Gastroesophageal sphincter (tissue), 4 donors: ENCODE measurements at regions not wholly inside any gene's neighbourhood (a gene's known extent, or its start where the extent isn't known, plus 50 kb on each side); places are given as distances from the start of the nearest gene placed in this dataset.

Source experiments
- ATAC-seq: fragments of 150-250 bp; one replicate; pipeline ENCODE4 v1.9.1; 2016; ENCODE audit warnings: mild to moderate bottlenecking, moderate library complexity
- H3K27ac ChIP-seq, 4 donors: fragments of 200-600 bp; sonication (generic) in 3 of 4; 1 replicate in 3 of 4; 2 replicates in 1 of 4; pipeline ENCODE4 v1.5.1; 2016 to 2019
- H3K27me3 ChIP-seq: fragments of 200-600 bp; sonication (generic); one replicate; pipeline ENCODE4 v1.5.1; 2019
- H3K36me3 ChIP-seq, 2 donors: fragments of 200-600 bp; sonication (generic); one replicate each; pipeline ENCODE4 v1.5.1; 2019; ENCODE audit warnings: control low read depth in 1 of 2
- H3K4me1 ChIP-seq, 3 donors: fragments of 200-600 bp; sonication (generic); 1 replicate in 2 of 3; 2 replicates in 1 of 3; pipeline ENCODE4 v1.5.1; 2016 to 2019; ENCODE audit warnings: control low read depth in 2 of 3
- H3K4me3 ChIP-seq, 2 donors: fragments of 200-600 bp; sonication (generic); one replicate each; pipeline ENCODE4 v1.5.1; 2019; ENCODE audit warnings: mild to moderate bottlenecking in 1 of 2, moderate library complexity in 1 of 2
- H3K9me3 ChIP-seq, 3 donors: fragments of 200-600 bp; sonication (generic); one replicate each; pipeline ENCODE4 v1.5.1; 2017 to 2019; ENCODE audit warnings: control low read depth in 2 of 3
- EP300 ChIP-seq: sonication (generic); formaldehyde crosslinking; IDR thresholded peaks from one replicate; pipeline ENCODE4 v1.6.1; 2017; ENCODE audit warnings: antibody characterized with exemption, mild to moderate bottlenecking
- POLR2A ChIP-seq, 2 donors: fragments of 450-650 bp; IDR thresholded peaks; one replicate each; pipeline ENCODE4 v1.6.1; 2017; ENCODE audit warnings: antibody characterized with exemption in 2 of 2, mild to moderate bottlenecking in 2 of 2, moderate library complexity in 1 of 2
- POLR2AphosphoS5 ChIP-seq: sonication (generic); formaldehyde crosslinking; IDR thresholded peaks from one replicate; pipeline ENCODE4 v1.6.1; 2017; ENCODE audit warnings: antibody characterized with exemption
- WGBS, 2 donors: methylation state at CpG; one replicate each; pipeline ENCODE4 v1.1.5; 2018; ENCODE audit warnings: low coverage in 1 of 2; 5-methylcytosine and 5-hydroxymethylcytosine counted together
- TF ChIP-seq, protein P1 (sequence below), 4 experiments: fragments of 200-600 bp in 2 of 4; fragments of 450-650 bp in 2 of 4; sonication (generic) in 1 of 4; IDR thresholded peaks; one replicate each; pipeline ENCODE4 v1.5.1; 2017 to 2019; ENCODE audit warnings: antibody characterized with exemption in 4 of 4, mild to moderate bottlenecking in 2 of 4, moderate library complexity in 2 of 4

DNA sequence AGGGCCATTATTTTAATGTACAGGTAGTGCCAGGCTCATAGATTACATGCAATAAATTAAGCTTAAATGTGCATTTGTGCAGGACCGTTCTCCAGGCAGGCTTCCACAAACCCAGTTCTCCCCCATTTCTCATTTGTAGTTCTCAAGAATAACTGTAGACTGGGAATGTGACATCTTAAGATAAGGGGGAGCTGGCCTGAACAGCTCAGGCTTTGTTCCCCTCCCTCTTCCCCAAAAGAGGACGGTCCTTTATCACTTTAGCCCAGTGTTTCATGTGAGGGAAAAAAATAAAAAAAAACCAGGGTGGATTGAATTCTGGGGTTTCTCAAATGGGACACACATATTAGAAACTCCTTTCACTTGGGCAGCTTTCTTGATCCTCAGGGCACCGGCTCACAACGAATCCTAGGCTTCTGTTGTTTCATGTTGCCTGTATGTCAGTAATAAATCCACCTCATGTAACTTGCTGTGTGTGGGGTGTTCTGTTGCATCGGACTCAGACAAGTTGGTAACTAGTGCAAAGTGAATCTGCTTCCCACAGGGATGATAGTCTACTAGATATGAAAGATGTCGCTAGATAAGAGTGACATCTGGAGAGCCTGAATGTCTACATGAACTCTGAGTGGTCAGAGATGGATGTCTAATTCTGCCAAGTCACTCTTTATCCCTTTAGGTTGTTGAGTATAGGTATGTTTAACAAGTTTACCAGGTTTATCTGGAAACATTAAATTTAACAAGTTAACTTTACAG lies 2030.6 kb upstream of the NUDT12 start:
- no peak for ATAC-seq
- H3K27me3 ChIP-seq = no peaks in the 10 kb centered on the region
- H3K4me1 ChIP-seq = no peaks in the 10 kb centered on the region
- no peak overlapping the region for H3K27ac ChIP-seq
- H3K4me3 ChIP-seq = no peak overlapping the region
- 54 to 69% methylated on average over 3 to 6 of the region's 6 CpGs for WGBS, 2 donors
- no peaks in the 10 kb centered on the region for H3K36me3 ChIP-seq
- no peaks in the 10 kb centered on the region for H3K9me3 ChIP-seq
- TF ChIP-seq, protein P1, sequence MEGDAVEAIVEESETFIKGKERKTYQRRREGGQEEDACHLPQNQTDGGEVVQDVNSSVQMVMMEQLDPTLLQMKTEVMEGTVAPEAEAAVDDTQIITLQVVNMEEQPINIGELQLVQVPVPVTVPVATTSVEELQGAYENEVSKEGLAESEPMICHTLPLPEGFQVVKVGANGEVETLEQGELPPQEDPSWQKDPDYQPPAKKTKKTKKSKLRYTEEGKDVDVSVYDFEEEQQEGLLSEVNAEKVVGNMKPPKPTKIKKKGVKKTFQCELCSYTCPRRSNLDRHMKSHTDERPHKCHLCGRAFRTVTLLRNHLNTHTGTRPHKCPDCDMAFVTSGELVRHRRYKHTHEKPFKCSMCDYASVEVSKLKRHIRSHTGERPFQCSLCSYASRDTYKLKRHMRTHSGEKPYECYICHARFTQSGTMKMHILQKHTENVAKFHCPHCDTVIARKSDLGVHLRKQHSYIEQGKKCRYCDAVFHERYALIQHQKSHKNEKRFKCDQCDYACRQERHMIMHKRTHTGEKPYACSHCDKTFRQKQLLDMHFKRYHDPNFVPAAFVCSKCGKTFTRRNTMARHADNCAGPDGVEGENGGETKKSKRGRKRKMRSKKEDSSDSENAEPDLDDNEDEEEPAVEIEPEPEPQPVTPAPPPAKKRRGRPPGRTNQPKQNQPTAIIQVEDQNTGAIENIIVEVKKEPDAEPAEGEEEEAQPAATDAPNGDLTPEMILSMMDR (IDR thresholded peaks at IDR 0.05) = no peak
- TF ChIP-seq POLR2AphosphoS5 (no peak), POLR2A (IDR thresholded peaks at IDR 0.05) (no peak), EP300 (no peak)

DNA sequence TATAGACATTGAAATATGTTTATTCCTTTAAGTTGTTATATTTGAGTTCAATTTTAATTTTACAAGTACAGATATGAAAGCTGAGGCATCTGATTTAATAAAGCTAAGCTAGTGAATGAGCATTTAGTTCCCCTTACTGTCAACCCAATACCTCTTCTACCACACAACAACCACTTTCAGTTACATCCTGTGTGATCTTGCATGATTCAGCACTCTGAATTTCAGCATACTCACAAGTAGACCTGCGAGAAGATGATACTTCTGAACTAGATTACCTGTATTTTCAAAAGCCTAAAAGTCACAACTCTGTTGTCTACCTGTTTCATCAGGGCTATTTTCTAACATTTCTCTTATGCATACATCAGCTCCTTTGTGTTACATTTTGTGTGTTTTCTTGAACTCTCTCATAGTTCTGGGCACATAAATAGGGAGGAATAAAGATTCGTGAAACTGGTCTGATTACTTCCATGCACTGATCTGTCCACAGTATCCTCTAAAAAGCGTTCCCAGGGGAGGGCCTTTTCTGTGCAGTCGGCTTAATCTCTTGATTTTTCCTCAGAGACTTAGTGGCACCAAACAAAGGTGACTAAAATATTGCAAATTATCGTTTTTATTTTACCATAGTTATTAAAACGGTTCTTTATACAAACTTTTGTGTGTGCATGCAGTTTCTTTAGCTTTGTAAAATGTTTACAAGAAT lies 2025.5 kb upstream of the NUDT12 start:
- Histone ChIP-seq H3K4me3 (no peak overlapping the region), H3K36me3 (no peaks in the 10 kb centered on the region), H3K4me1 (no peaks in the 10 kb centered on the region), H3K27me3 (no peaks in the 10 kb centered on the region), H3K27ac (no peak overlapping the region), H3K9me3 (no peaks in the 10 kb centered on the region)
- ATAC-seq = no peak
- TF ChIP-seq EP300 = no peak
- TF ChIP-seq, protein P1 (IDR thresholded peaks at IDR 0.05) = no peak
- no peak for TF ChIP-seq POLR2AphosphoS5
- TF ChIP-seq POLR2A (IDR thresholded peaks at IDR 0.05) = no peak
- WGBS, 2 donors = 62 to 63% methylated on average over 6 of the region's 6 CpGs

DNA sequence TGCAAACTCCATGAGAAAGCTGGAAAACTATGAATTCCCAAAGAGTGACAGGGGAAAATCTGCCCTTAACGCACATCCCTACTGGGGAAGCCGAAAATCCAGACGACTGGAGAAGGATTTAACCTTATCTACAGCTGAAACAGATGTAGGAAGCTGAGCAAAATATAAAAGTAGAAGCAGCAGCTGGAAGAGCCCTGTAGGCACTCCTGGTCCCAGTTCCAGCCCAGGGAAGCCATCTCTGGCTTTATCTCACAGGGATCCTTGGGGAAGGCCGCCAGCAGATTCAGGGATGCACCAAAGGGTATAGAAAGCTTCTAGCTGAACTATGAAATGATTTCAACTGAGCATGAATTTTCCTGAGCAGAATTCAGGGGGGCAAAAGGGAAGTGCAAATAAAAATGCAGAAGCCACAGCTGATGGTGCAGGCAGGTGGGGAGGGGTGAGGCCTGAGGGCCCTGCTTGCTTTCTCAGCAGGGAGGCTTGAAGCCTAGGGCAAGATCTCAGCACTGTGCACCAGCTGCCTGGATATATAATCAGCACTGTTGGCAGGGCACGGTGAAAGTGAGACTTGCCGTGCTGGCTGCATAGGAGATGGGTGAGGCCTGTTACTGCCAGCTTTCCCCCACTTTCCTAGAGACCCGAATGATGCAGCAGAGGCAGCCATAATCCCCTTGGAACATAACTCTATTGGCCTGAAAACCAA lies 2019.5 kb upstream of the NUDT12 start:
- WGBS, 2 donors = 49 to 53% methylated on average over 3 to 4 of the region's 7 CpGs

DNA sequence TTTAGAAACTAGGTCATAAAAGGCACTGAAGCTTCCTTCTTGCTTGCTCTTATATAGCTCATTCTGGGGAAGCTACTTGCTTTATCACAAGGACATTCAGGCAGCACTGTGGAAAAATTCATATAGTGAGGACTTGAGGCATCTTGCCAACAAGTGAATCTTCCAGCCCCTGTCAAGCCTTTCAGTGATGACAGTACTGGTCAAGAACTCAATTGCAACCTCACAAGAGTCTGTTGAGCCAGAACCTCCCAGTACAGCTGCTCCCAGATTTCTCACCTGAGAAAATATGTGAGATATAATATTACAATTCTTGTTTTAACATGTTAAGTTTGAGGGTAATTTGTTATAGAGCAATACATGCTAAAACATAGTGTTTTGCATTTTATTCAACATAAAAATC lies 2011.0 kb upstream of the NUDT12 start:
- H3K36me3 ChIP-seq = no peaks in the 10 kb centered on the region
- H3K27ac ChIP-seq = no peak overlapping the region
- no peak overlapping the region for H3K4me3 ChIP-seq
- H3K27me3 ChIP-seq = no peaks in the 10 kb centered on the region
- no peak for ATAC-seq
- H3K4me1 ChIP-seq = no peaks in the 10 kb centered on the region
- no peak for TF ChIP-seq POLR2AphosphoS5
- TF ChIP-seq POLR2A (IDR thresholded peaks at IDR 0.05) = no peak
- TF ChIP-seq, protein P1 (IDR thresholded peaks at IDR 0.05) = no peak
- no peak for TF ChIP-seq EP300
- no peaks in the 10 kb centered on the region for H3K9me3 ChIP-seq

More for the DNA sequence above, 2019.5 kb upstream of the NUDT12 start:
- no peaks in the 10 kb centered on the region for H3K27me3 ChIP-seq
- no peak overlapping the region for H3K27ac ChIP-seq
- H3K4me1 ChIP-seq = no peaks in the 10 kb centered on the region
- ATAC-seq = no peak
- H3K9me3 ChIP-seq = no peaks in the 10 kb centered on the region
- no peak overlapping the region for H3K4me3 ChIP-seq
- TF ChIP-seq POLR2AphosphoS5 = no peak
- TF ChIP-seq EP300 = no peak
- TF ChIP-seq, protein P1 (IDR thresholded peaks at IDR 0.05) = no peak
- no peak for TF ChIP-seq POLR2A (IDR thresholded peaks at IDR 0.05)
- H3K36me3 ChIP-seq = no peaks in the 10 kb centered on the region
